Lower leg skin (tissue), 4 donors: ENCODE measurements at regions not wholly inside any gene's neighbourhood (a gene's known extent, or its start where the extent isn't known, plus 50 kb on each side); places are given as distances from the start of the nearest gene placed in this dataset.

Experiments used
- DNase-seq, 2 donors: peaks; one replicate each; pipeline ENCODE4 v3.0.0-alpha.2; 2019; ENCODE audit warnings: low spot score in 2 of 2
- H3K4me3 ChIP-seq: fragments of 200-600 bp; sonication (generic); 2 replicates; pipeline ENCODE4 v1.5.1; 2017; ENCODE audit warnings: mild to moderate bottlenecking, low read depth; ENCODE audit not compliant: poor library complexity, severe bottlenecking
- CTCF ChIP-seq, 3 donors: fragments of 450-650 bp; IDR thresholded peaks; one replicate each; pipeline ENCODE4 v1.5.1; 2016; ENCODE audit warnings: antibody characterized with exemption in 3 of 3, mild to moderate bottlenecking in 3 of 3, moderate library complexity in 2 of 3
- POLR2A ChIP-seq, 2 donors: fragments of 450-650 bp; IDR thresholded peaks; one replicate each; pipeline ENCODE4 v1.6.1; 2016 to 2017; ENCODE audit warnings: antibody characterized with exemption in 2 of 2, mild to moderate bottlenecking in 1 of 2, moderate library complexity in 1 of 2
- WGBS, 2 donors: methylation state at CpG; one replicate each; pipeline ENCODE4 v1.1.5; 2018; 5-methylcytosine and 5-hydroxymethylcytosine counted together
- intact Hi-C: fragments of 100-400 bp; cut with DNase I; formaldehyde crosslinking; loops from one replicate; pipeline ENCODE4 v1.15.0; 2023; ENCODE audit warnings: low total_unique reads

- no peak overlapping the region for H3K4me3 ChIP-seq
- intact Hi-C loops = no loop called here
- no peak for DNase-seq
- TF ChIP-seq POLR2A (IDR thresholded peaks at IDR 0.05) (no peak), CTCF (IDR thresholded peaks at IDR 0.05) (no peak)
These were observed 75.2 kb upstream of the CITED2 start for GRCh38 chr6:139449611-139450000.

- intact Hi-C loops = no loop called here
- 90 to 92% methylated on average over 4 of the region's 4 CpGs for WGBS, 2 donors
- TF ChIP-seq POLR2A (IDR thresholded peaks at IDR 0.05) (no peak), CTCF (IDR thresholded peaks at IDR 0.05) (no peak)
- no peak for DNase-seq
- H3K4me3 ChIP-seq = no peak overlapping the region
These were observed 74.7 kb upstream of the CITED2 start for GRCh38 chr6:139448998-139449610.

- intact Hi-C loops = no loop called here
- WGBS, 2 donors = 89 to 93% methylated on average over 2 of the region's 2 CpGs
- no peak for DNase-seq
- H3K4me3 ChIP-seq = no peak overlapping the region
- TF ChIP-seq CTCF (IDR thresholded peaks at IDR 0.05) (no peak), POLR2A (IDR thresholded peaks at IDR 0.05) (no peak)
These were observed 73.7 kb upstream of the CITED2 start for GRCh38 chr6:139448051-139448649.

- no peak for DNase-seq
- H3K4me3 ChIP-seq = no peak overlapping the region
- no peak for TF ChIP-seq POLR2A (IDR thresholded peaks at IDR 0.05)
- TF ChIP-seq CTCF (IDR thresholded peaks at IDR 0.05) = no peak
- intact Hi-C loops = no loop called here
- 95 to 100% methylated on average over 1 of the region's 1 CpG for WGBS, 2 donors
These were observed 73.2 kb upstream of the CITED2 start for GRCh38 chr6:139447656-139447975.

GRCh38 chr6:139446768-139447655, 72.6 kb upstream of the CITED2 start:
- no peak overlapping the region for H3K4me3 ChIP-seq
- DNase-seq = no peak
- WGBS, 2 donors = 88 to 92% methylated on average over 6 of the region's 6 CpGs
- intact Hi-C loops = no loop called here
- TF ChIP-seq POLR2A (IDR thresholded peaks at IDR 0.05) = no peak
- TF ChIP-seq CTCF (IDR thresholded peaks at IDR 0.05) = no peak
